ENCODE measurements at regions not wholly inside any gene's neighbourhood (a gene's known extent, or its start where the extent isn't known, plus 50 kb on each side); places are given as distances from the start of the nearest gene placed in this dataset.
"Not testable (repeated sequence)": the region's sequence is repeated elsewhere in the genome, so short reads cannot be mapped to it uniquely, and the experiment has no call there.

GRCh38 chr15:57883701-57884100 is 177.2 kb downstream of the POLR2M start:
- no peak for DNase-seq

- DNase-seq, result no peak
Observed at GRCh38 chr15:57884936-57885335, 178.4 kb downstream of the POLR2M start.

- no peak for DNase-seq
Observed at GRCh38 chr15:57885435-57885834, 178.9 kb downstream of the POLR2M start.

GRCh38 chr15:57887825-57888224 is 177.7 kb downstream of the ALDH1A2 start:
- no peak for DNase-seq

- no peak for DNase-seq
Observed at GRCh38 chr15:57890351-57890750, 175.2 kb downstream of the ALDH1A2 start.

- DNase-seq, result no peak
Observed at GRCh38 chr15:57890878-57891277, 174.6 kb downstream of the ALDH1A2 start.

- no peak for DNase-seq
Observed at GRCh38 chr15:57892181-57892580, 173.3 kb downstream of the ALDH1A2 start.

- no peak for DNase-seq
Observed at GRCh38 chr15:57893040-57893439, 172.5 kb downstream of the ALDH1A2 start.

- DNase-seq, result no peak
Observed at GRCh38 chr15:57895291-57895690, 170.2 kb downstream of the ALDH1A2 start.

- DNase-seq, result no peak
Observed at GRCh38 chr15:57896114-57896513, 169.4 kb downstream of the ALDH1A2 start.

- DNase-seq, result not testable (repeated sequence)
Observed at GRCh38 chr15:57896899-57897298, 168.6 kb downstream of the ALDH1A2 start.

- no peak for DNase-seq
Observed at GRCh38 chr15:57897870-57898269, 167.6 kb downstream of the ALDH1A2 start.

GRCh38 chr15:57902155-57902554 is 163.4 kb downstream of the ALDH1A2 start:
- DNase-seq, result no peak

Data from activated effector memory CD4-positive, alpha-beta T cell treated with Interleukin-2 at 50 U/mL for 16 hours (primary cell).